Fibroblast of skin of back (primary cell): ENCODE measurements at regions not wholly inside any gene's neighbourhood (a gene's known extent, or its start where the extent isn't known, plus 50 kb on each side); places are given as distances from the start of the nearest gene placed in this dataset.

ENCODE experiments used
- DNase-seq: peaks from one replicate; pipeline ENCODE4 v3.0.0-alpha.2; 2013

- no peak for DNase-seq
Observed at GRCh38 chr7:114109721-114110120, 190.9 kb upstream of the PPP1R3A start.

GRCh38 chr7:114109304-114109703 lies 190.5 kb upstream of the PPP1R3A start:
- DNase-seq: peak; percentile 13

- no peak for DNase-seq
Observed at GRCh38 chr7:114108510-114108909, 189.7 kb upstream of the PPP1R3A start.

DNA sequence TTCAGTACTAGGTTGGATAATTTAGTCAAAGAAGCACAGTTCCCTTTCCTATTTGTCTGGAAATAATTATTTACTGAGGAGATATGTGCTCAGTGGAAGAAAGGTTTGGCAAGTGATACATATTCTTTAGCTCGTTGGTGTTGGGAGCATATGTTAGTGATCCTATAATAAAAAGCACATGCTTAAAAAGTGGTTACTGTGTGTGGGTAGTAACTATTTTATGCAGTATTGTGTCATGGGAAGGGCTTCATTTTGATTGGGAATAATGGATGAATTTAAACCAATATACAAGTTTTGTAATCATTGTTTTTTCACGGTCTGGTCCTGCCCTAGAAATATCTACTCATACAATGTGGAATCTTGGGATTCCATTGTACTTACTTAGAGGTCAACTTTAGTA lies 188.7 kb upstream of the PPP1R3A start:
- peak; percentile 44 for DNase-seq

- DNase-seq: peak; percentile 42
Observed at GRCh38 chr7:114104035-114104434, 185.2 kb upstream of the PPP1R3A start.

DNA sequence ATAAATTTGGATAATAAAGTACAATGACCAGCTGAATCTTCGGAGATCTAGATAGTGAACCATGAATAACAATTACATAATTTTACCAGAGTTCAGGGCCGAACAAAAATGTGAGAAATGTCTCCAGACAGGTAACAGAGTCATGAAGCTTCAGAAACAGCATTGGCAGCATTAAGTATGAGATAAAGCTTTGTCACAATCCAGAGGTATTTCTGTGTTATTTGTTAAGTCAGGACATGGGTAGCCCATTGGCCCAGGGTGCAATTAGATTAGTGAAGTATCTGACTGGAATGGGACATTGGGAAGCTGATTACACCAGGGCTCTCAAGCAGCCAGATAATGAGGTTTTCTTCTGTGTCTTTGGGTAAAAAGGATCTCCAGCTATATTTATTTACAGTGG lies 184.2 kb upstream of the PPP1R3A start:
- no peak for DNase-seq

GRCh38 chr7:114102131-114102530 lies 183.3 kb upstream of the PPP1R3A start:
- DNase-seq: no peak

- peak; percentile 16 for DNase-seq
Observed at GRCh38 chr7:114100810-114101209, 182.0 kb upstream of the PPP1R3A start.

DNA sequence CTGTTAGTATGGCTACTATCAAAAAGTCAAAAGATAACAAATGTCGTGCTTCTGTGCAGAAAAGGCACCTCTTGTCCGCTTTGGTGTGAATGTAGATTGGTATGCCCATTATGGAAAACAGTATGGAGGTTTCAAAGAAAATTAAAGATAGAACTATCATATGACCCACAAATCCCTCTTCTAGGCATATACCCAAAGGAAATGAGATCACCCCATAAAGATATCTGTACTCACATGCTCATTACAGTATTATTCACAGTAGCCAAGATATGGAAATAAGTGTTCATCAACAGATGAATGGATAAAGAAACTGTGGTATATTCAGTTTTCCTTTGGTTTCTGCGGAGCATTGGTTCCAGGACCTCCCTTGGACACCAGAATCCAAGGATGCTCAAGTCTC lies 180.5 kb upstream of the PPP1R3A start:
- DNase-seq: no peak

- DNase-seq: no peak
Observed at GRCh38 chr7:114095885-114096284, 177.1 kb upstream of the PPP1R3A start.

DNA sequence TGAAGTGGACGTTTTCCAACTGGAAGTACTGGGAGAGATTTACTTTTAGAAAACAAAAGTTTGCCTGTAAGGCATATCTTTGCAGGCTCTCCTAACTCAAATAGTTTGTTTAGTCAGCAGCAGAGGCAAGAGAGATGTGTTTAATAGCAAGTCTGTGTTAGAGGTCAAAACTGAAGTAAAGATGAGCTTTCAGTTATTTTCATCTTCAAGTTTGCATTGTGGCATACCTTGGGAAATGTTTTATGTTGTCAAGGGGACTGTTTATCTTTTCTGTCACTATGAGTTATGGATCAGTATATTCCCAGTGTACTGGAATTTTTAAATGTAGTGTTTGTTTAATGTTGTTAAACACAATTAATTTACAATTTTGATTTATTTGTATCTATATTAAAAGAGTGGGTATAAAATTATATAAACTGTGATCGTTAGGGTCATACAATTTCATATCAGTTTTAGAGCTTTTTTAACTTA lies 169.7 kb upstream of the PPP1R3A start:
- DNase-seq: no peak

DNA sequence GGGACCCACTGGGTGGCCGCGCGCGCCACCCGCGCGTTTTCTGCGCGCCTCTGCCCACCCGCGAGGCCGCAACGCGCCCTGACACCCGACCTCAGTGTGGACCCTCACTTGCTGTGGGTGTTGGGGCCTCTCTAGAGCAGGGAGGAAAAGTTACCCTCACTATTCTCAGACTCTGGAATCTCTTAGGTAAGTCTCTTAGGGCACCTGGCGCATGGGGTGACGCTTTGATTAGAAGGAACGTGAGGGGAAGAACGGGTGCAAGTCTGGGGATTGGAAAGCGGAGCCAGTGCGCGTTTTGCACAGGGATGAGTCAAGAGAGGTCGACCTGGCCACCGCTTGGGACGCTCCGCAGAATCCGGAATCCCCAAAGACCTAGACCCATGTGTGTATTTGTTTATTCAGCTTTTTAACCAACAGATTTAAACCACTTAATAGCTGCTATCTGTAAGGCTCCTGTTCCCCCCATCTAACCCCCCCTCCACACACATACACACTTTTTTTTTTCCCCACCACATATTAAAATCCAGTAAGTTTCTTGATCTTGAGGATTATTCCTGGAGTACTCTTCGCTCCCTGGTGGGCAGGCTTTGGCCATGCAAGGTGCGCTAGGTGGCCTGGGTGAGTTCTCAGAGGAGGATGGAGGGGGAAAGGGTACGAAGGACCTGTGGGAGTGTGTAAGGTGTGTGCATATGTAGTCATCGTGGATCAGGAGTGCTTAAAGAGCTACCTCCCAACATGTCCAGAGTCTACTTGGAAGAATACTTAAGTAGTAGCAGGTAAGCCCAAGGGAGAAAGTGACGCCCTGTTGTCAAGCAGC lies 169.1 kb upstream of the PPP1R3A start:
- DNase-seq: no peak

GRCh38 chr7:114086914-114087652 lies 168.3 kb upstream of the PPP1R3A start:
- DNase-seq: peak; percentile 33

DNA sequence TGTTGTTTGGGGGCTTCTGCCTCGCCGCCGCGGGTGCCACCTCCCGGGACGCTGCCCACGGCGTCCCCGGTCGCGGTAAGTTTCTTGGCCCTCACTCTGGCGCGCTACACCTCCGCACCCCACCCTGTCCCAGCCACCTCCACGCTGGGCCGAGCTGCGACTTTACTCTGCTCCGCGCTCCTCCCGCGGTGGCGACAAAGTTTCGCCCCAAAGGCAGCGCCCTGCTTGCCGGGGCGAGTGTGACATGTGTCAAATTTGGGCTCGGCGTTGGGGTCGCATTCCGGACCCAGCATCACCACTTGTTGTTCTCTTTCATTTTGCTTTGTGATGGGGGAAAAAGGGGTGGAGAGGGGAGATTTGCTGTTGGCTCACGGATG lies 167.7 kb upstream of the PPP1R3A start:
- DNase-seq: peak; percentile 10

GRCh38 chr7:114085592-114086501 lies 167.0 kb upstream of the PPP1R3A start:
- DNase-seq: peak; percentile 70

GRCh38 chr7:114085313-114085591 lies 166.4 kb upstream of the PPP1R3A start:
- no peak for DNase-seq

DNA sequence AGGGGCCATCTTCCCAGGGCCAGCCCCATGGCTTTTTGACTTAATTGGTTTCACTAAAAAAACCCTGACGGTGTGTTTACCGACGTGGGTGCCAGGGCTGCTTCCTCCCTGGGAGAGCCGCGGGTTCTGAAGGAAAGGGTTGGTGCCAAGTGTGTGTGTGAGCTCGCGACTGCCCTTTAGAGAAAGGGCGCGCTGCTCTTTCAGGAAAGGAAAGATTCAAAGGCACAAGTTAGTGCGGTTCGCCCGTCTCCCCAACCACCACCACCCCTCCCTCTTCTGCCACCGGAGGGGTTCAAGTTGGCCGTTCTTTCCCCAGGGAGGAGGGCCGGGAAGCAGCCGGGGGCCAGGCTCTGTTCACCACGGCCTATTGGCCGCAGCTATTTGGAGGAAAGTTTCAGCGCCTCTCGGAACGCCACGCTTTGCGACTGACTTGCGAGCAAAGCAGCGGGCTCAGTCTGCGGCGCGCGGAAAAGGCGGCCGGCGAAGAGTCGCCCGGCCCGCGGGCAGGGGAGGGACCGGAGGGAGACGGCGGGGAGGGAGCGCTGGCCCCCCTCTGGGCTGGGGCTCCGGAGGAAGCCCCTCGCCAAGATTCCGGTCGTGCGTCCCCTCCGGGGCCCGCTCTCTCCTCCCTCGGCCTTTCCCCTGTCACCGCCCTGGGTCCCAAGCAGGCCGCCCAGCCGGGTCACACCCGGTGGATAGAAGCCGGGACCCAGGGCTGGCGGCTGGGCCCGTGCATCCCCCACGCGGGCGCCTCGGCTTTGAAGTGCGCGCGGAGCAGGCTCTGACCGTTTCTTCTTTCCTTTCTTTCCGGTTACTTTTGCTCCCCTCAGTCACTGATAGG lies 165.9 kb upstream of the PPP1R3A start:
- peak; percentile 22 for DNase-seq

GRCh38 chr7:114084002-114084471 lies 165.2 kb upstream of the PPP1R3A start:
- DNase-seq: no peak

DNA sequence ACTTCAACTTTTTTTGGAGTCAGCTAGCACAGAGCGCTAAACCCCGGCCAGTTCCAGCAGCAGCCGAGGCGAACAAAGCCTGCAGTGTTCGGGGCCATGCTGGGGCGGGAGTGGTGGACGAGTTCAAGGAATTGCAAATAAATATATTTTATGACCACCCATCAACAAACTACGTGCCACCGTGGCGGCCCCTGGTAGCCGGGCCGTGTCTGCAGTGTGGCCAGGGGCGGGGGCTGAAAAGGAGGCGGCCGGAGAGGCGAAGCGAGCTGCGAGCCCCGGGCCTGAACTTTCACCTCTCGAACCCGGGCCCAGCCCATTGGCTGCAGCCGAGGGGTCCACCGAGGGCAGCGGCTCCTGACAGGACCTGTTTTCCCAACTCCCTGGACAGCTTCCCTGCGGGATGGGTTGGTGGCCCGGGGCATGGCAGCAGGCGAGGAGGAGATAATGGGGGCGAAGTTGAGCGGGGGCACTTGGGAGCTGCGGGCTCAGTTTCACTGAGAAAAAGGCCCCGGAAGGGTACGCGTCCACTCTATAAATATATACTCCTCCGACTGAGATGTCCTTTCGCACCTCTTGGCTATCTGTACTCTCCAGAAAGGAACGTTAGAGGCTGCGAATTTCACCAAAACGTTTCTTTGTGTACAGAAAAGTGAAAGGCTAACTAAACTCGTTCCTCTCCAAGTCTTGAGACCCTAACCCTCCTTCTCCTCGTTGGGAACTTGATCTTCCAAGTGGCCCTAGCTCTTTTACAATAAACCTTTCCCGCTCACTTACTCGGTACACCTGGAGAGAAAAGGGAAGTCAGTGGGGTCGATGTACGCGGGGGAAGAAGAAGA lies 164.6 kb upstream of the PPP1R3A start:
- DNase-seq: no peak

GRCh38 chr7:114082642-114083165 lies 163.9 kb upstream of the PPP1R3A start:
- peak; percentile 12 for DNase-seq
